Activated gamma-delta T cell treated with anti-CD3 and anti-CD28 coated beads, Interleukin-2, amount 50 U/mL, for 16 hours (primary cell): ENCODE measurements at regions not wholly inside any gene's neighbourhood (a gene's known extent, or its start where the extent isn't known, plus 50 kb on each side); places are given as distances from the start of the nearest gene placed in this dataset.
"Not testable (repeated sequence)": the region's sequence is repeated elsewhere in the genome, so short reads cannot be mapped to it uniquely, and the experiment has no call there.

Experiments
- DNase-seq: peaks from one replicate; pipeline ENCODE4 v3.0.0-alpha.2; 2020; ENCODE audit warnings: low read depth

DNA sequence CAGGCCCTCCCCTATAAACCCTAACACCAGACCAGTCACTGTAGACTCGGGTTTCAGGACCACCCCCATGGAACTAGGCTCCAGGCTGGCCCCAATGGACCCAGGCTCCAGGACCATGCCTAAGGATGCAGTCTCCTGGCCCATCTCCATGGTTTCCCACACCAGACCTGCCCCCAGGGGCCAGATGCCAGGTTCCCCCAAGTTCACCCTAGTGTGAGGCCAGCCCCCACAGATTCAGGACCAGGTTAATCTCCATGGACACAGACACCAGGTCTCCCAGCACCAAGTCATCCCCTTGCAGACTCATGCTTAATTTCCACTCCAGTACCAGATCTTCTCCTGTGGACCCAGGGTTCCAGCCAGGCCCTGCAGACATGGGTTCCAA lies 103.8 kb upstream of the LANCL2 start:
- no peak for DNase-seq

DNA sequence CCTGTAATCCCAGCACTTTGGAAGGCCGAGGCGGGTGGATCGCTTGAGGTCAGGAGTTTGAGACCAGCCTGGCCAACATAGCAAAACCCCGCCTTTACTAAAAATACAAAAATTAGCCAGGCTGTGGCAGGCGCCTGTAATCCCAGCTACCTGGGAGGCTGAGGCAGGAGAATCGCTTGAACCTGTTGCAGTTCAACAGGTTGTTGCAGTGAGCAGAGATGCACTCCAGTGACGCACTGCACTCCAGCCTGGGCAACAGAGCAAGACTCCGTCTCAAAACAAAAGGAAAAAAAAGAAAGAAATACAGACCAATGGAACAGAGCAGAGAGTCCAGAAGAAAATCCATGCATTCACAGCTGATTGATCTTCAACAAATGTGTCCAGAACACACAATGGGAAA lies 99.8 kb upstream of the LANCL2 start:
- DNase-seq = not testable (repeated sequence)

DNA sequence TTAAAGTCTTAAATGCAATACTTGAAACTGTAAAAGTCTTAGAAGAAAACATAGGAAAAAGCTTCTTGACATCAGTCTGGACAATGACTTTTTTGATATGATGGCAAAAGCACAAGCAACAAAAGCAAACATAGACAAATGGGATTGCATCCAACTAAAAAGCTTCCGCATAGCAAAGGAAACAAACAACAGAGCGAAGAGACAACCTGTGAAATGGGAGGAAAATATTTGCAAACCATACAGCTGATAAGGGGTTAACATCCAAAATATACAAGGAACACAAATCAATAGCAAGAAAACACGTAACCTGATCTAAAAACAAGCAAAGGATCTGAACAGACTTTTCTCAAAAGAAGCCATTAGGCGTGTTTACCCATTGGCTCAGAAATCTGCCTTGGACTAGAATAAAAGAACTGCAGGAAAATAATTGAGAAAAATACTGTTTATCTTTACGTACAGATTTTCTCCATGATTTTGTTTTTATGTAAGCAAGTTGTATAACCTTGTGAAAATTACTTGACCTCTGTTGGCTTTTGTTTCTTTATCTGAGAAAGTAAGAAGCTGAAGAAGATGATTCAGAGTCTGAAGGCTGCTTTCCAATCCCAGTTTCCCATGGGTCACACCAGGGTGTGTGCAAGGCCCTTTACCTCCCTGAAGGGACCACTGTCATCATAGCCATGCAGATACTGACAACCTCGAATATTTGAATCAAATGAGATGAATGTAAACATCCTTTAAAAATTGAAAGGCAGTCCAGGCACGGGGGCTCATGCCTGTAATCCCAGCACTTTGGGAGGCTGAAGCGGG lies 99.1 kb upstream of the LANCL2 start:
- no peak for DNase-seq

DNA sequence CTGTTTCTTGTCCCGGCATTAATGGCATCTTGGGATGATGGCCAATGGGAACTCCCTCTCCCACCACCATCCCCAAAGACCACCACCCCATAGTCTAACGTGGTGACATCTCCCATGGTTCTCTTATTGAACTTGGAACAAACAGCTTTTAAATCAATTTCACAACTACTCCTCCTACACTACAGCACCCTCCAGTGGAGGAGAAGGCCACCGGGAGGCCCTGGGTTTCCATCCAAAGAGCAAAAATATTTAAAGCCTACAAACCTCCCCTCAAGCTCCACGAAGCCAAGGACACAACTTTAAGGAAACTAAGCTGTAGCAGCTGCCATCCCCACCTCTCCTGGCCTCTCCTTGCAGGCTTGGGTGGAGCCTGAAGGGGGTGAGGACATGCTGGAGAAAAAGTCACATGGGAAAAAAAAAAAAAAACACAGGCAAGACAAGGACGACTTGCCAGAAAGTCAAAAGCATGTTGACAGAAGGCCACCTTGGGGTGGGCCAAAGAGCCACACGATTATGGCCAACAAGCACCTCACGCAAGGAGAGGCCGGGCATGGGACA lies 94.0 kb upstream of the LANCL2 start:
- DNase-seq = no peak

DNA sequence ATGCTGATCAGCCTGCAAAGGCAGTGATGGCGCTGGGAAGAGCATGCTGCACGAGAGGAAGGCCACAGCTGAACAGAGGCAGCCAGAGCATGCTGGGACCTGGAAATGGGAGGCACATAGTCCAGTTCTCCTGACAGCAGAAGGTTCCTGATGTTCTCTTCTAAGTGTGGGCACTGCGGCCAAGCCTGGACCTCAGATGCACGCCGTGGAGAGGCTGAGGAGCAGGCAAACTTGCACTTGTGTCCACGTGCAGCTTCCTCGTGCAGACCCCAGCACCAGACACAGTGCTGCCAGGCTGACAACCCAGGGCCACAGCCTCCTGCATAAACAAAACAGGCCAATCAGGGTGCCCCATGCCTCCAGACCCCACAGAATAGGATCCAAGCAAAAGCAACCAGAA lies 93.5 kb upstream of the LANCL2 start:
- DNase-seq = no peak

DNA sequence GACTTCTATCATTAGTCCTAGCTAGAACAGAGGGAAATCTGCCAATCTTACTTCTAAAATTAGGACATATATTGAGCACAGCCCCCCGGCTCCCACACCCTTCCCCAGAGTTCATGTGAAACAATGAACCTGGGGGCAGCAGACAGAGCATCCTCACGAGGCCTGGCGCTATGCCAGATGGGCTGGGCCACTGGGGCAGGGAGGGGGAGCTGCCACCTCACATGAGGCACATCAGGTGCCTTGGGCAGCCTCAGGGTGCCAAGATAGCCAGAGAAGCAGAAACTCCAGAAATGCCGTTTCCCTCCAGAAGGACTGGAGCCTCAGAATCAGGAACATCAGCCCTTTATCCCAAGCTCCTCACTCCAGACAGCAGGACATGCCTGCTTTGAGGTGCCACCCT lies 92.8 kb upstream of the LANCL2 start:
- no peak for DNase-seq

DNA sequence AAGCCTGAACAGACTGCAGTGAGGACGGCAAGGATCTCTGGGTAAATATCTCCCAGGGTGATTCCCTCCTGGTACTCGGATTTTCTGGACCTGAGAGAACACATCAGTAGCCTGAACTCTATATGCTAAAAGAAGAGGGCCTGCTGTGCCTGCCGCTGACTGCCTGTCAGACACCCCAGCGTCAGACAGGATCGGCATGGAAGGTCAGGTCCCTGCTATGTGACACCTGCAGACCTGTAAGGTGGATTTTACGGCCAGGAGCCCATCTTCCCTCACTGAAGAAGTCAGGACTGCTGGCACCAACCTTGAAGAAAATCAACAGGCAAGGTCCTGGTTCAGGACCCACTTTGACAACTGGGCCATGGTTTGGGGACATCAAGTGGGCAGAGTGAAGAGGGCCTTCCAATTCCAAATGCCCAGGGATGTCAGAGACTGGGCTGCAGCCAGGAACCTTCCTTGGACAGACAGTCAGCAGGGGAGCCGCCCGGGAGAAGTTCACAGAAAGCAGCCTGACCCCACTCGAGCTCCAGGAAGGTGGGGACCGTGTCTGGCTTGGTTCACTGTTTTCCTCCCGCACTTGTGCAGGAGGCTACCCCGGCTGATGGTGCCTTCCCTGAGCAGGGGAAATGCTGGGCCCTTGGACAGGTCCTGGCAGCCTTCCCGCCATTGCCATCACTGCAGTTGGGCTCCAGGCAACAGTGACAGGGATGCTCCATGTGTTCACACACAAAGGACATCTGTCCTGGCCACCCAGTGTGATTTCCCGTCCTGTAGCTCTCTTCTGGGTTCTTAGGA lies 91.8 kb upstream of the LANCL2 start:
- DNase-seq = no peak

DNA sequence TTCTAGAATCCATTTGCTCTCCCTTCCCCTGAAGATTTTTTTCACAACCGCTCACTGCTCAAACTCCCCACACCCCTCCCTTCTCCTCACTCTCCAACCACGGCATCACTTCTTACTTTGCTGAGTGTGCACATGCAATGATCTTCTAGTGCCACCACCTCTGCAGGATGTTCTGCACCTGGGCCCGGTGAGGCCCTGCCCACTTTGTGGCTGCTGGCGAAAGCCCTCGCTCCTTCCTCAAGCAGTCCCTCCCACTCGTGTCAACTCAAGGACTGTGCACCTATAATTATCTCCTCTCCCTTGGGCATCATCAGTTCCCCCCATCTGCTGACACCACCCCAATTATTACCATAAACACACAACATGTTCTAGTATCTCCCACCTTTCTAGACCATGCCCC lies 91.0 kb upstream of the LANCL2 start:
- DNase-seq = no peak

DNA sequence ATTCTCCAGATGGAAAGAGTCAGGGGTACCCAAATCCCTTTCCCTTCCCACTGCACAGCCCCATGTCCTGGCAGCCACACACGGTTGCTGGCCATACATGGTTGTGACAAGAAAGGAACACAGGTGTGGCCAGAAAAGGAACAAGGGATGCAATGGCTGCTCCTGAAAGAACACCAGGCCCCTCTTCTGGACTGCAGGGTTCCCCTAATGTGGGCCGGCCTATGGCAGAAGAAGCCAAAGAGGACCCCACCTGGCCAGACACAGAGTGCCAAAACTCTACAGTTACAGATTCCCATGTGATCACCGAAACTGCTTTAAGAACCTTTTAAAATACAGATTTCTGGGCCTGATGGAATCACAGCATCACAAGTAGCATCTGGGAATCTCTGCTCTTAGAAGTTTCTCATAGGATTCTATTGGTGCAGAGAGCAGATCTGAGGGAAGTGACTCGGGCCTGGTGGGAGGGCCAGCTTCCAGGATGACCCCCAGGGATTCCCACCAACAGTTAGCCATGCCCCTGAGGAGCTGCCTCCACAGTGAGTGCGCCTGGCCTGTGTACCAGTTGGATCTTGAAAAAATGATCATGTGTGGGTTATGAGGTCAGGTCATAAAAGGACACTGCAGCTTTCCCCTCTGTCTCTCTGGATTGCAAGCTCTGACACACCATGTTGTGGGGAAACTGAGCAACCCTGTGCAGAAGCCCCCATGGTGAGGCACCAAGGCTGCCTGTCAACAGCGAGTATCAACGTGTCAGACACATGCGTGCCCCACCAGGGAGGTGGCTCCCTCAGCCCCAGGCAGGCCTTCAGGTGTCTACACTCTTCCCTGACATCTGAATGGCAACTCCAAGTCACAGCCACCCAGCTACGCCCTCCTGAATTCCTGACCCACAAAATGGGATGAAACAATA lies 89.6 kb upstream of the LANCL2 start:
- no peak for DNase-seq

DNA sequence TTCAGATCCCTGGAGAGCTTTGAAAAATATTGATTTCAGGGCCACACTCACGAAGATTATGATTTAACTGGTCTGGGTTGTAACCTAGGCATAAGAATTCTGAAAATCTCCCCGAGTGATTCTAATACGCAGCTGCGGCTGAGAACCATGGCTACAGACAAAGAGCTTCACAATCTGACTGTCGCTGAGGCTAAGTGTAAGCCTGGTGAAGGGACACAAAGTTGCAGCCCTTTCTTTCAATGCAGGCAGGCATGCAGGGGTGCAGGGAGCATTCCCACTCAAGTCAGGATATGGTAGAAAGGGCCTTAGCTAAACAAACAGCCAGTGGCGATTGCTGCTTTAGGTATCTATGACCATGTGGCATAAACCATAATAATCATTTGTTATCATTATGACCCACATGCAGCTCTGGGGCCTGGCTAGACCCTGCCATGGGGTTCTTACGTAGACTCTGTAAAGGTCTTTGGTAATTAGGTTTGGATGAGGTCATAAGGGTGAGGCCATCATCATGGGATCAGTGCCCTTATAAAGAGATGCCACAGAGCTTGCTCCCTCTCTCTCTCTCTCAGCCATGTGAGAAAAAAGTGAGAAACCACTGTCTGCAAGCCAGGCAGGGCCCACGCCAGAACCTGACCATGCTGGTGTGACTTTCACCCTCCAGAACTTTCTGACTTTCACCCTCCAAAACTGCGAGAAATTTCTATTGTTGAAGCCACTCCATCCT lies 88.4 kb upstream of the LANCL2 start:
- no peak for DNase-seq

DNA sequence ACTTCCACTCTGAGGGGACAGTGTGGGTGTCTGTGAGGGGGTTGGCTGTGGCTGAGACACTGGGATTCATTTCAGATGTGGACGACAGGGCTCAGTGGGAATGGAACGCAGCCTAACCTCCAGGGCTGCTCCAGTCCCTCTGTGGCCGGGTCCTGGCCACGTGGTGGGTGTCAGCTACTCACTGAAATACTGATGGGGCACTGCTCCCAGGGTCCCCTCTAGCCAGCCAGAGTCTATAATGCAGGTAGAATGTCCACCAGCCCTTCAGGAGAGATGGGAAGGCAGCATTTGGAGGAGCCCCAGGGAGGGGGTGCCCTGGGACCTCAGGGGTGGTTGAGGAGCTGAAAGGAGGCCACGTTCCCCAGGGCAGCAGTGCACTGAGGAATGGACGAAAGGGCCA lies 87.2 kb upstream of the LANCL2 start:
- DNase-seq = no peak

DNA sequence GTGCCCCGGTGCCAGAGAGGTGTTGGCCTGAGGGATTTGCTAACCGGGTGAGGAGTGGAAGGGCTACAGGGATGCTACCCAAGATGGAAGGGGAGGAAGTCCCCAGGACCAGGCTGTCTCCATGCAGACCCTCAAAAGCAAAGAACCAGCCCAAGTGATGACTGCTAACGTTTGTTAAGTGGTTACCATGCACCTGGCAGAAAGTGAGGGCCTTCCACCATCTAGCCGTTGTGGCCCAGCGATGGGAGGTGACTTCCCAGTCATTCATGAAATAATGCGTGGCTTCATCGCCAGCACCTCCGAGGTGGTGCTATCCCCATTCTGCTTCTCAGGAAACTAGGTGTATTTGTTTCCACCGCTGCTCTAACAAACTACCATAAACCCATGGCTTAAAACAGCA lies 86.8 kb upstream of the LANCL2 start:
- no peak for DNase-seq

DNA sequence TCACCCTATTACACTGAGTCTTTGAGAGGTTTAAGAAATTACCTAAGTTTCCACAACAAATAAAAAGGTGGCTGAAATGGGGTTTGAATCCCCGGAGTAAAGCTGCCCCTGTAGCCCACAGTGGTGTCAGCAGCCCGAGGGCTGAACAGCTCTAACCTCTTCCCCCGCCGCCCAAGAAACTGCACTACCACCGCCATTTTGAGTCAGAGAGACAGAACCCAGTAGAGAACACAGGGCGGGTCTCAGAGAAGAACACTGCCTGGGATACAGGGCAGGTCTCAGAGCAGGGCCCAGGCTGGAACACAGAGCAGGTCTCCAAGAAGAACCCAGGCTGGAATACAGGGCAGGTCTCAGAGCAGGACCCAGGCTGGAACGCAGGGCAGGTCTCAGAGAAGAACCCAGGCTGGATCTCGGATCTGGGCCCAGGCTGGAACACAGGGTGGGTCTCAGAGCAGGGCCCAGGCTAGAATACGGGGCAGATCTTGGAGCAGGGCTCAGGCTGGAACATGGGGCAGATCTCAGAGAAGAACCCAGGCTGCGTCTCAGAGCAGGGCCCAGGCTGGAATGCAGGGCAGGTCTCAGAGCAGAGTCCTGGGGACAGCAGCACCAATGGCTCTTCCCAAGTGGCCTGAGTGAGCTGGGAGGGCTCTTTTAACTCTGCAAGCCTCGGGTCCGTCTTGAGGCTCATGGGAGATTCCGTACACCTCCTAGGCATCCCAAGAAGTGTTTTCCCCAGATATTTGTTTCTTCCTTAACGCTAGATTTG lies 85.9 kb upstream of the LANCL2 start:
- DNase-seq = no peak

DNA sequence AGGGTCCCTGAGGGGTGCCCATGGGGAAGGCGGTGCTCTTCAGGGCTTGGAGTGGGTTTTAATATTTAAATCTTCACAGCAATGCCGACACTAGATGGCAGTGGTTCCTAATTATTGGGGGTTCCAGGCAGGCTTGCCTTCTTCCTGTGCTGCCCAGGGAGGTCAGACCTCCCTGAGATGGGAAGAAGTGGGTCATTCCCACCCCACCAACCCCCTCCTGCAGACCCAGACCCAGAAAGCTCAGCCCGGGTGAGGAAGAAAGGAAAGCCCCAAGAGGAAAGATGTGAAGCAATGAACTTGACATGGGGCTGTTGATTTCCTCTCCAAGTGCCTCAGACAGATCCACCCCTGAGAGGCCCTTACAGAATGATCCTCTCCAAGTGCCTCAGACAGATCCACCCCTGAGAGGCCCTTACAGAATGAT lies 85.1 kb upstream of the LANCL2 start:
- peak; percentile 31 for DNase-seq

DNA sequence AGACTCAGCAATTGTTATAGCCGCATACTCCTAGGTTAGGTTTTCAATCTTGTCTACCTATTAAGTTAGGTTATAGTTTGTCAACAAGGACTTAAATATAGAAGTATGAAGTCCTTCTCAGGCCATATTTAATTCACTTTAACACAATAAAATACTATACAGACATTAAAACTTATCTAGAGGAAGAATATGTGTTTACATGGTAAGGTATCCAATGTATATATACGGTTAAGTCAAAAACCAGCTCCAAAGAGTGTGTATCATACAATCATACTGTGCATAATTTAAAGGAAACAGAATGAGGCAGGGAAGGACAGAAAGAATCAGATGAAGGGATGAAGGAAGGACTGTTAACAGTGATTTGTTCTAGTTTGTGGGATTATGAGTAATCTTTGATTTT lies 79.5 kb upstream of the LANCL2 start:
- DNase-seq = no peak

DNA sequence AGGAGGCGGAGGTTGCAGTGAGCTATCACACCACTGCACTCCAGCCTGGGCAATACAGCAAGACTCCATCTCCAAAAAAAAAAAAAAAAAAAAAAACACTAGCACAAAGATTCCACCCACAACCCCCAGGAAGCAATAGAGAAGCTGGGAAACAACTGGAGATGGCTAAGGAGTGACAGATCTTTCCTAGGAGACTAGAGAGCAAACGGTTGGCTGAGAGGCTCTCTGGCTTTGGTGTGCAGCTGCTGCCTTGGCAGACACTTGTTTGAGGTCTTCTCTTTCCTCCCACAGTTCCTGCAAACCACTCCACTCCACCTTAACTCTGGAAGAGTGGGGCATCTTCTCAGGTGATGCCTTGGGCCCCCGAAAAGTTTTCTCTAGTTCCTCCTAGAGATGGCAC lies 78.5 kb upstream of the LANCL2 start:
- no peak for DNase-seq

DNA sequence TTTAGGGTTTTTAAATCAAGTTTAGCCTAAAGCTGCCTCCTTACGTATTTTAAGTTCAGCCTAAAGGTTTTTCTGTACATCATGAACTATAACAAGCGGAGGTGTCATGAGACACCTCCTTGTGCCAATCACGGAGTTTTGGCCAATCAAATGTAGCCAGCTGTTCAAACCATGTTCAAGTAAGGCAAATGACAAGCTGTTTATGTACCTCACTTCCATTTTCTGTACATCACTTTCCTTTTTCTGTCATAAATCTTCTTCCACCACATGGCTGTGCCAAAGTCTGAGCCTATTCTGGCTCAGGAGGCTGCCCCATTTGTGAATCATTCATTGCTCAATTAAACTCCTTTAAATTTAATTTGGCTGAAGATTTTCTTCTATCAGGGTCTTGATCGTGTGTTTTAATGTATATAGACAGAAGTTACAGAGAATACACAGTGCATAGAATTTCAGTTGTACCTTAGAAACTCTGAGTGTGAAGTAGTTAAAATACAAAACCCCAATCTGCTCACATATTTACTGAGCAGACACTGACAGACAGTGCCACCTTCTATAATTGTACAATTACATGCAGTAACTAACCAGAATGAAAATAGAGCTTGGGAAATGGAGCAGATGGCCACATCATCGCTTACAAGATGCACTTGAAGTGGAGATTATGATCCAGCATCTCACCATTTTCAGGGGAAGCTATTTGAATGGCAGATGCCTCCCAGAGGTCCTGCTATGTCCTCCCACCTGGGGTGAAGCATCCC lies 76.9 kb upstream of the LANCL2 start:
- DNase-seq = no peak

DNA sequence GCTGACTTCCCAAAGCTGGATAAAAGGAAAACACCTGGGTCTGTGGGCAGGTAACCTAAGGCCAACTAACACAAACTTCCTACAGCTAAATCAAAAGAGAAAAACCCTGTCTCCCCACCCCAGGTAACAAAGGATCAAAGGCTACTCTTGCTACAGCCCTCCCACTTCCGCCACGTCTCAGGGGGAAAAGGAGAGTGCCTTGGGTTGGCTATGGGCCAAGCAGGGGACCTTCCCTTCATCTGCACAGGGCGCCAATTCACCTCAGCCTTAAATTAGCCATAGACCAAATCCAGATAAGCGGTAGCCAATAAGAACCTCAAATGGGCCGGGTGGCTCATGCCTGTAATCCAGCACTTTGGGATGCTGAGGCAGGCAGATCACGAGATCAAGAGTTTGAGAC lies 69.1 kb upstream of the LANCL2 start:
- no peak for DNase-seq

DNA sequence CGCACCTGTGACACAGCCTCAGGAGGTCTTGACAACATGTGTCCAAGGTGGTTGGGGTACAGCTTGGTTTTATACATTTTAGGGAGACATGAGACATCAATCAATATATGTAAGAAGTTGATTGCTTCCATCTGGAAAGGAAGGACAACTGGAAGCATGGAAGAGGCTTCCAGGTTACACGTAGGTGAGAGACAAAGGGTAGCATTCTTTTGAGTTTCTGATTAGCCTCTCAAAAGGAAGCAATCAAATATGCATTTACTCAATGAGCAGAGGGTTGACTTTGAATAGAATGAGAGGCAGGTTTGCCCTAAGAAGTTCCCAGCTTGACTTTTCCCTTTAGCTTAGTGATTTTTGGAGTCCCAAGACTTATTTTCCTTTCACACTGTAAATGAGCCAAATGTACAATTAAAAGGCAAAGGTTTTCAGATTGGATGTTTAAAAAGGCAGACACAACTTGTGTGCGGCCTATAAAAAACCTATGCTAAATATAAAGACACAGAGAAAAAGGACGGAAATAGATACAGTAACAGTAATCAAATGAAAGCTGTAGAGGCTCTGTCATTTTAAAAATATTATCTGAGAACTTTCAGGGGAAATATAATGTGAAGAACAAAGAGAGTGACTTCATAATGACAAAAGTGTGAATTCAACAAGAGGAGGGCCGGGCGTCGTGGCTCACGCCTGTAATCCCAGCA lies 65.7 kb upstream of the LANCL2 start:
- no peak for DNase-seq
